ENCODE measurements at regions not wholly inside any gene's neighbourhood (a gene's known extent, or its start where the extent isn't known, plus 50 kb on each side); places are given as distances from the start of the nearest gene placed in this dataset.

DNA sequence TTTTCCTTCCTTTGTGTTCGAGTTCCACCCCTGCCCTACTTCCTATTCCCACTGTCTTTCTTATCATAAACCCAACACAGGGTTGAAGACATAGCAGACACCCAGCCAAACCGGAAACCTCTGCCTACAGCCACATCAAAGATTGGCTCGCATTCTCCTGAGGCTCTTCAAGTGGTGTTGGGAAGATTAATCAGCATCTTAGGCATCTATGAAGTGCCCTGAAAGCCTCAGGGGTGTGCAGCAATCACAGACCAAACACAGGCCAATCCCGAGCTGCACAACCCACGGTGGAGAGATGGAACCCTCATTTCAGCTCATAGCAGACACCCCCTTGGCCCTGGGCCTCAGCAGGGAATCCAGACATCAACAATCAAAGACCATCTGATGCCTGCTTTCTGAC lies 255.9 kb downstream of the XXYLT1 start:
- H3K27me3 ChIP-seq (ENCODE audit: control insufficient read depth, insufficient read depth, low read length): peaks cover 66% of the 10 kb centered on the region
- H3K14ac ChIP-seq (replicated peaks; ENCODE audit: low read depth, low read length): no peak overlapping the region

More for the DNA sequence above, 255.9 kb downstream of the XXYLT1 start:
- Histone ChIP-seq H3K79me1 (ENCODE audit: low read depth in 1 of 2, low read length in 2 of 2) (no peaks in the 10 kb centered on the region), H3K23ac (ENCODE audit: low read depth, low read length) (no peak overlapping the region), H2BK120ac (ENCODE audit: low read depth, low read length) (no peak overlapping the region), H3K18ac (ENCODE audit: low read depth, low read length) (no peak overlapping the region), H3K4ac (ENCODE audit: low read depth, low read length) (no peak overlapping the region), H3K4me1 (ENCODE audit: control insufficient read depth, insufficient read depth, low read length) (no peaks in the 10 kb centered on the region), H3K9me3 (ENCODE audit: control insufficient read depth, insufficient read depth, low read length) (peaks cover 2% of the 10 kb centered on the region), H2AK9ac (replicated peaks; ENCODE audit: low read depth, low read length, poor library complexity) (no peak overlapping the region), H2BK20ac (ENCODE audit: low read depth, low read length) (no peak overlapping the region), H3K4me3 (ENCODE audit: insufficient read depth, low read depth, low read length) (no peak overlapping the region), H2AK5ac (ENCODE audit: low read depth, low read length) (no peak overlapping the region), H2BK15ac (ENCODE audit: low read depth, low read length) (no peak overlapping the region), H3K4me2 (ENCODE audit: low read depth, low read length) (no peak overlapping the region), H3K9me1 (ENCODE audit: insufficient read depth, low read length) (no peaks in the 10 kb centered on the region), H4K91ac (ENCODE audit: insufficient read depth, low read depth, low read length) (no peak overlapping the region), H3K56ac (ENCODE audit: extremely low read depth, insufficient read depth, low read length) (no peak overlapping the region), H3K9ac (ENCODE audit: low read depth, low read length) (no peak overlapping the region), H3K27ac (ENCODE audit: insufficient read depth, low read length) (no peak overlapping the region), H4K8ac (ENCODE audit: low read depth in 2 of 2, low read length in 2 of 2) (no peak overlapping the region), H3K36me3 (ENCODE audit: control insufficient read depth, insufficient read depth, low read length) (no peaks in the 10 kb centered on the region), H2BK5ac (ENCODE audit: low read depth, low read length, poor library complexity, severe bottlenecking) (no peak overlapping the region), H4K20me1 (ENCODE audit: insufficient read depth, low read length) (no peaks in the 10 kb centered on the region), H2AFZ (replicated peaks; ENCODE audit: low read length, poor library complexity) (no peak overlapping the region), H4K5ac (ENCODE audit: low read depth, low read length) (no peak overlapping the region)
- in situ Hi-C loops (cut with MboI; ENCODE audit: low sequenced_read_pairs) (no loop called here), intact Hi-C loops (cut with micrococcal nuclease) (no loop called here), dilution Hi-C loops (cut with HindIII; ENCODE audit: low sequenced_read_pairs, unreplicated experiment) (no loop called here)
- WGBS, 2 experiments (ENCODE audit: extremely low coverage in 2 of 2, insufficient read length in 1 of 2): 50% methylated on average over 1 of the region's 5 CpGs; no CpG with 5 or more reads in 1 of the 2 experiments
- no peak for DNase-seq
- BruUV-seq (replicated peaks): no TSS peak
- TF ChIP-seq SMC3 (IDR thresholded peaks at IDR 0.05; ENCODE audit: low read depth, low read length) (no peak), NFE2L2 (IDR thresholded peaks at IDR 0.05; ENCODE audit: low read depth, low read length) (no peak), FOS (IDR thresholded peaks at IDR 0.05; ENCODE audit: low read depth, low read length) (no peak), RCOR1 (IDR thresholded peaks at IDR 0.05; ENCODE audit: insufficient replicate concordance, low read length) (no peak), CHD1 (IDR thresholded peaks at IDR 0.05; ENCODE audit: low read depth, low read length) (no peak), MXI1 (IDR thresholded peaks at IDR 0.05; ENCODE audit: borderline replicate concordance, low read depth, low read length) (no peak), CEBPB (IDR thresholded peaks at IDR 0.05; ENCODE audit: low read depth, low read length) (no peak), MAZ (IDR thresholded peaks at IDR 0.05; ENCODE audit: borderline replicate concordance, low read depth, low read length) (no peak), RFX5 (IDR thresholded peaks at IDR 0.05; ENCODE audit: low read depth, low read length) (no peak), BHLHE40 (IDR thresholded peaks at IDR 0.05; ENCODE audit: low read depth, low read length) (no peak), RAD21 (IDR thresholded peaks at IDR 0.05; ENCODE audit: low read length) (no peak)
- TF ChIP-seq, protein P1, sequence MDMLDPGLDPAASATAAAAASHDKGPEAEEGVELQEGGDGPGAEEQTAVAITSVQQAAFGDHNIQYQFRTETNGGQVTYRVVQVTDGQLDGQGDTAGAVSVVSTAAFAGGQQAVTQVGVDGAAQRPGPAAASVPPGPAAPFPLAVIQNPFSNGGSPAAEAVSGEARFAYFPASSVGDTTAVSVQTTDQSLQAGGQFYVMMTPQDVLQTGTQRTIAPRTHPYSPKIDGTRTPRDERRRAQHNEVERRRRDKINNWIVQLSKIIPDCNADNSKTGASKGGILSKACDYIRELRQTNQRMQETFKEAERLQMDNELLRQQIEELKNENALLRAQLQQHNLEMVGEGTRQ (IDR thresholded peaks at IDR 0.05; ENCODE audit: low read depth, low read length): no peak
- TF ChIP-seq, protein P2, sequence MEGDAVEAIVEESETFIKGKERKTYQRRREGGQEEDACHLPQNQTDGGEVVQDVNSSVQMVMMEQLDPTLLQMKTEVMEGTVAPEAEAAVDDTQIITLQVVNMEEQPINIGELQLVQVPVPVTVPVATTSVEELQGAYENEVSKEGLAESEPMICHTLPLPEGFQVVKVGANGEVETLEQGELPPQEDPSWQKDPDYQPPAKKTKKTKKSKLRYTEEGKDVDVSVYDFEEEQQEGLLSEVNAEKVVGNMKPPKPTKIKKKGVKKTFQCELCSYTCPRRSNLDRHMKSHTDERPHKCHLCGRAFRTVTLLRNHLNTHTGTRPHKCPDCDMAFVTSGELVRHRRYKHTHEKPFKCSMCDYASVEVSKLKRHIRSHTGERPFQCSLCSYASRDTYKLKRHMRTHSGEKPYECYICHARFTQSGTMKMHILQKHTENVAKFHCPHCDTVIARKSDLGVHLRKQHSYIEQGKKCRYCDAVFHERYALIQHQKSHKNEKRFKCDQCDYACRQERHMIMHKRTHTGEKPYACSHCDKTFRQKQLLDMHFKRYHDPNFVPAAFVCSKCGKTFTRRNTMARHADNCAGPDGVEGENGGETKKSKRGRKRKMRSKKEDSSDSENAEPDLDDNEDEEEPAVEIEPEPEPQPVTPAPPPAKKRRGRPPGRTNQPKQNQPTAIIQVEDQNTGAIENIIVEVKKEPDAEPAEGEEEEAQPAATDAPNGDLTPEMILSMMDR (conservative IDR thresholded peaks at IDR 0.05; ENCODE audit: low read depth, low read length): no peak
- TF ChIP-seq, protein P3, sequence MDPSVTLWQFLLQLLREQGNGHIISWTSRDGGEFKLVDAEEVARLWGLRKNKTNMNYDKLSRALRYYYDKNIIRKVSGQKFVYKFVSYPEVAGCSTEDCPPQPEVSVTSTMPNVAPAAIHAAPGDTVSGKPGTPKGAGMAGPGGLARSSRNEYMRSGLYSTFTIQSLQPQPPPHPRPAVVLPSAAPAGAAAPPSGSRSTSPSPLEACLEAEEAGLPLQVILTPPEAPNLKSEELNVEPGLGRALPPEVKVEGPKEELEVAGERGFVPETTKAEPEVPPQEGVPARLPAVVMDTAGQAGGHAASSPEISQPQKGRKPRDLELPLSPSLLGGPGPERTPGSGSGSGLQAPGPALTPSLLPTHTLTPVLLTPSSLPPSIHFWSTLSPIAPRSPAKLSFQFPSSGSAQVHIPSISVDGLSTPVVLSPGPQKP (IDR thresholded peaks at IDR 0.05; ENCODE audit: borderline replicate concordance, low read depth, low read length): no peak
- ATAC-seq (ENCODE audit: low read depth): no peak
- POLR2A ChIA-PET (ENCODE audit: unreplicated experiment): no interaction called here
- CTCF ChIA-PET: no interaction called here

Measured in IMR-90 (cell line).